22Rv1 (cell line): ENCODE measurements at regions not wholly inside any gene's neighbourhood (a gene's known extent, or its start where the extent isn't known, plus 50 kb on each side); places are given as distances from the start of the nearest gene placed in this dataset.

ENCODE experiments used
- ZFX ChIP-seq: fragments of 450-650 bp; IDR thresholded peaks from 2 replicates; pipeline ENCODE4 v1.6.1; 2017; ENCODE audit warnings: antibody characterized with exemption, borderline replicate concordance
- TF ChIP-seq, protein P1 (sequence below): fragments of 450-650 bp; IDR thresholded peaks from 2 replicates; pipeline ENCODE4 v1.5.1; 2017; ENCODE audit warnings: mild to moderate bottlenecking

- TF ChIP-seq, protein P1, sequence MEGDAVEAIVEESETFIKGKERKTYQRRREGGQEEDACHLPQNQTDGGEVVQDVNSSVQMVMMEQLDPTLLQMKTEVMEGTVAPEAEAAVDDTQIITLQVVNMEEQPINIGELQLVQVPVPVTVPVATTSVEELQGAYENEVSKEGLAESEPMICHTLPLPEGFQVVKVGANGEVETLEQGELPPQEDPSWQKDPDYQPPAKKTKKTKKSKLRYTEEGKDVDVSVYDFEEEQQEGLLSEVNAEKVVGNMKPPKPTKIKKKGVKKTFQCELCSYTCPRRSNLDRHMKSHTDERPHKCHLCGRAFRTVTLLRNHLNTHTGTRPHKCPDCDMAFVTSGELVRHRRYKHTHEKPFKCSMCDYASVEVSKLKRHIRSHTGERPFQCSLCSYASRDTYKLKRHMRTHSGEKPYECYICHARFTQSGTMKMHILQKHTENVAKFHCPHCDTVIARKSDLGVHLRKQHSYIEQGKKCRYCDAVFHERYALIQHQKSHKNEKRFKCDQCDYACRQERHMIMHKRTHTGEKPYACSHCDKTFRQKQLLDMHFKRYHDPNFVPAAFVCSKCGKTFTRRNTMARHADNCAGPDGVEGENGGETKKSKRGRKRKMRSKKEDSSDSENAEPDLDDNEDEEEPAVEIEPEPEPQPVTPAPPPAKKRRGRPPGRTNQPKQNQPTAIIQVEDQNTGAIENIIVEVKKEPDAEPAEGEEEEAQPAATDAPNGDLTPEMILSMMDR: no peak
- TF ChIP-seq ZFX: no peak
Observed at GRCh38 chr20:48195121-48195870, 410.0 kb upstream of the SULF2 start.
